GM21529 (cell line): ENCODE measurements at regions not wholly inside any gene's neighbourhood (a gene's known extent, or its start where the extent isn't known, plus 50 kb on each side); places are given as distances from the start of the nearest gene placed in this dataset.
"Not testable (repeated sequence)": the region's sequence is repeated elsewhere in the genome, so short reads cannot be mapped to it uniquely, and the experiment has no call there.

Source experiments
- ATAC-seq: cut with Tn5 transposase; IDR thresholded peaks from one replicate; pipeline ENCODE4 v1.9.1; 2021; ENCODE audit not compliant: unreplicated experiment

DNA sequence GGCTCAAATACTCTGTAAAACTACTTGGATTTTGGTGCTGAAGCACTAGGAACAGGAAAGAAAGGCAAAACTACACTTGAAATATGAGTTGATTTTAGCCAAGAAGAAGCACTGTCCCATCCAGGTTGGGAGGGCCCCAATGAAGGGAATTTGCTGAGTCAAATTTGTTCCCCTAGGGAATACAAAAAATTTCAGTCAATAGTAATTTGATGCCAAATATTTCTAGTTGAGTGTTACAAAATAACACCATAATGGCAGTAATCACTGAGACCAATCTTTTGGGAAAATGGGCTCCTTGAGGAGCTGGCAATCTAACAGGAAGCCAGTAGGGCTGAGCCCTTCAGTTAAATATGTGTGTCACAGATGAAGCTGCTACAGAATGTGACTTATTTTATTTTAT is 896.9 kb downstream of the DIPK2A start:
- no peak for ATAC-seq

DNA sequence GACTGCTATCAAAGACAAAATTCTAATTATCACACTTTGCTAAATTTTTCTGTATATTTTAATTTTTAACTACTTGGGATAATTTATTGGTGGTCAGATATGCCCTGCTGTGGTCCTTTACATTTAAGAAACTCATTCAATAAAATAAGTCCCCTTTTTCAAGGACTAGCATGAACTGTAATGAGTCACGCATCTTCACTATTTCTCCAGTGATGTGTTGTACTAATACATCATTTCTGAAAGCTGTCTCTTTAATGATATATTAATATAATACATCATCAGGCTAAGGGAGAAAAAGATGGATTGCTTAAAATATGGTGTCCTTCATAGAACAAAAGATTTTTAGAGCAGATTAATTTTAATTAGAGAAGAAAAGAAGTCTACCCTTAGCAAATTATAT is 901.4 kb downstream of the DIPK2A start:
- no peak for ATAC-seq

DNA sequence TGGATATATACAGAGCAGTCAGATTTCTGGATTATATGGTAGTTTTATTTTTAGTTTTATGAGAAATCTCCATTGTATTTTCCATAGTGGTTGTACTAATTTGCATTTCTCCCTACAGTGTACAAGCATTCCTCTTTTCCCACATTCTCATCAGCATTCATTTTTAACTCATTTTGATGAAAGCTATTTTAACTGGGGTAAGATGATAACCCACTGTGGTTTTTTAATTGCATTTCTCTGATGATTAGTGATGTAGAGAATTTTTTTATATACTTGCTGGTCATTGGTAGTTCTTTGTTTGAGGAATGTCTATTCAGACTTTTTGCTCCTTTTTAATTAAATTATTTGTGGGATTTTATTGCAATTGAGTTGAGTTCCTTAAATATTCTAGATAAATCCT is 903.6 kb downstream of the DIPK2A start:
- ATAC-seq: no peak

DNA sequence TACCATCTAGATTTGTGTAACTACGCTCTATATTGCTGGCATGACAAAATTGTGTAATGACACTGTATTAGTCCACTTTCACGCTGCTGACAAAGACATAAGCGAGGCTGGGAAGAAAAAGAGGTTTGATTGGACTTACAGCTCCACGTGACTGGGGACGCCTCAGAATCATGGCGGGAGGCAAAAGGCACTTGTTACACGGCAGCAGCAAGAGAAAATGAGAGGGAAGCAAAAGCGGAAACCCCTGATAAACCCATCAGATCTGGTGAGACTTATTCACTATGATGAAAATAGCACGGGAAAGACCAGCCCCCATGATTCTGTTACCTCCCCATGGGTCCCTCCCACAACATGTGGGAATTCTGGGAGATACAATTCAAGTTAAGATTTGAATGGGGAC is 905.7 kb downstream of the DIPK2A start:
- ATAC-seq: no peak

DNA sequence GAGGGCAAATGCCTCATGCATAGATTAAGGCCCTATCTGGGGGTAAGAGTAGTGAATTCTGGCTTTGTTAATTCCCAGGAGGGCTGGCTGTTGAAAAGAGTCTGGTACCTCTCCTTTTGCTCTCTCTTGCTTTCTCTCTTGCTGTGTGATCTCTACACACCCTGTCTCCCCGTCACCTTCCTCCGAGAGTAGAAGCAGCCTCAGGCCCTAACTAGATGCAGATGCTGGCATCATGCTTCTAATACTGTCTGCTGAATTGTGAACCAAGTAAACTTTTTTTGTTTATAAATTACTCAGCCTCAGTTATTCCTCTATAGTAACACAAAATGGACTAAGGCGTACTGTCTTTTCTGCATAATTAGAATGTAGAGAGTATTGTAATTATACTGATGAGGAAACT is 908.1 kb downstream of the DIPK2A start:
- no peak for ATAC-seq

DNA sequence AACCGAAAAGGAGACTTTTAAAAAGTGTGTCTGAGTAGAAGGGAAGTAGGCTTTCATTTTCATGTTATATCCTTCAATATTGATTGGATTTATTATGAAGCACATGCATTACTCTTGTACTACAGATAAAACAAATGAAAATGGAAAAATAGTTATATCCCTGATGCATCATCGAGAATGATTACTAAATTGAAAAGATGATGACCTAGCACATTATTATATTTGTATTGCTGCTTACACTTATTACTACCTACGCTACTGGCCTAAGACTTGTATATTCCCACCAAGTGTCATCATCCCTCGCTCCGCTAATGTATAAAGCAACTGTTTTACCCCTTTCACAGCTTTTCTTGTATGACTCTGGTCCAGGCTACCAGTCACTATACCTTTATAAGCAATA is 922.4 kb downstream of the DIPK2A start:
- ATAC-seq: no peak

DNA sequence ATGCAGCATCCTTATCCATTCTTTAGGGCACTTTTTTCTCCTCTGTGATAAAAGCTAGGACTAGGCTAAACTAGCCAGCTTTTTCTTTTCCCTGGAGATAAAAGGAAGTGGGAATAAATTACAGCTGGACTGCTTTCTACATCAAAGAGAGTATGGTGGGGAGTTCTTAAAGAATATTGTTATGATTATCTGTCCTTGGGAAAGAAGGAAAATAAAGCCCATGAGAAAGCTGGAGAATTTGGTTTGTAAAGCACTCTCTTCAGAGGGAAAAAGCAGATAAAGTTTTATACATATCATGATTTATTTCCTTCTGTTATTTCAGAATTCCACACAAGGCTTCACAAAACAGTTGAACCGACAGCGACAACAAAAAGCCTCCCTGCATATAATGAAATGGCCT is 923.0 kb downstream of the DIPK2A start:
- no peak for ATAC-seq

DNA sequence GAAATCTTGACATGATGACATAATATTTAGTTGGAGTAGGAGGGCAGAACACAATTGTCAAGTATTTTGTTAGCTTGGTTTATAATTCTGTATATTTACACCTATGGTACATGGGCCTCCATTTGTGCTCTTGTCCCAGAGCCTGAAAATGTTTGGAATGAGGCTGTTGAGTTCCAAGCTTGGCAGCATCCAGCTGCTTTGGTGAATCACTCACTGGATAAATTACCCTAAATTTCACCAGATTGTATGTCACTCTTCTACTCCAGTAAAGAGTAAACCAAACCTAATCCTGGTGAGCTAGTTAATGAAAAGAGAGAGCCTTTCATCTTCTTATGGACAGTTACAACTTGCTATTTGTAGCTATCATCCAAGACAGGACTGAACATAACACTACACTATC is 928.7 kb downstream of the DIPK2A start:
- ATAC-seq: no peak

DNA sequence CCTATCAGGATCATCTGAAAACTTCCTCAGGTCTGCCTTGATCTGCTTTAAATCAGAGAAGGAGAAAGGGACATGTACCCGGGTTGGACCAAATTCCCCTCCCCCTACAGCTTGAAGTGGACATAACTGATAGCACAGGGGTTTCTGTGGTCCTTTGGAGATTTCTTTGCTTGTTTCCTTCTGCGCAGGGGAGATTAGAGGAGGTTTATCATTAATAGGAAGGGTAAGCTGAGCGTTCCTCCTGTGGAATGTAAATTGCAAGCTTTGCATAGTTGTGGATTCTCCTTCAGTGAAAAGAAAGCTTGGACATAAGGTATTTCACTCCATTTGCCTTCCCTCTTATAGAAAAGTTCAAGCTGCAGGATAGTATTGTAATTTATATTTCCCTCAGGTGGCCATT is 936.0 kb downstream of the DIPK2A start:
- not testable (repeated sequence) for ATAC-seq

DNA sequence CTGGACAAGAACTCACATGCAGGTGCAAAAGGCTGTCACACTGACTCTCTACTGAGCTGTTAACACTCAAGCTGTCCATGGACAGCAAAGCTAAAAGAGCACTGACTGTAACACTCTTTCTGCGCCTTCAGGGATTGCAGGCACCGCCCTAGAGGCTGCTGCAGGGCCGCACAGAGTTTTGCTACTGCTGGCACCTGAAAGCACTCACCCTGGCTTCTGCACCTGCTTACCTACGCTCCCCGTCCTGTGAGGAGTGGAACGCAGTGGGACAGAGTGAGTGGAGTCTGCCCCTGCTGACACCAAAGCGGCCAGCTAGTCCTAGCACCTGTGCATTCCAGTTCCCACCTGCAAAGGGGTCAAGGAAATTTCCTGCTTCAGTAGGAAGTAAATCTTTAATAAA is 941.3 kb downstream of the DIPK2A start:
- ATAC-seq: no peak

DNA sequence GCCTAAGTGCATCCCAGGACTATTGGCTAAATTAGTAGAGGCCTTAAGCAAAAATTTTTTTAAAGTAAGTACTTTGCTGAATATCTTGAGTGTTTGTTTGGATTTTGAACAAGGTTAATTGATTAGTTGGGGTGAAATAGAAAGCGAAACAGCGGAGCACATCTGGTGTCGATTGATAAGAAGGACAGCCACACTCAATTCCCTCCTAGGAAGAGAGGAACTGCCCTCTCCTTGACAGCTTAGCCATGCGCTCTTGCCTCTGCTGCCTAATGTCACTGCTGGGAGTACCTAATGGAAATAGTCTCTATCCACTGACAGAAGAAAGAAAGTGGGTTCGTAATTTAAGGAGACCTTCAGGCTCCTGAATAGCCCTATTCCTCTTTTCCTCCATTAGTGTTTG is 943.6 kb downstream of the DIPK2A start:
- ATAC-seq: no peak

DNA sequence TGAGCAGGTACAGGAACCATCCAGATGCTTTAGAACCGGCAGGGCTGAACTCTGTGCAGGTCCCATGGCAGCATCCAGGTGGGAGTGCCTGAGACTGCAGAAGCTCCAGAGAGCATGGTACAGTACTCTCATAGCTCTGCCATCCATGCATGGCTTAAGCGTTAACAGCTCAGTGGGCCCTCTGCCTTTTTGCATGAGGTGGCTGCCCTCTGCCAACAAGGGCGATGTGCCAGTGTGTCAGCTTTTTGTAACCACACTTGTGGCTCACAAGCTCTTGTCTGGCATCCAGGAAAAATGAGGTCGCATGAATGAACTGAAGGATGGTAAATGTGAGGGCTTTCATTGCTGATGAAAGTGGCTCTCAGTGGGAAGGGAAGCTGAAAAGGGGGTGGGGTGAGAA is 950.1 kb downstream of the DIPK2A start:
- ATAC-seq: no peak

DNA sequence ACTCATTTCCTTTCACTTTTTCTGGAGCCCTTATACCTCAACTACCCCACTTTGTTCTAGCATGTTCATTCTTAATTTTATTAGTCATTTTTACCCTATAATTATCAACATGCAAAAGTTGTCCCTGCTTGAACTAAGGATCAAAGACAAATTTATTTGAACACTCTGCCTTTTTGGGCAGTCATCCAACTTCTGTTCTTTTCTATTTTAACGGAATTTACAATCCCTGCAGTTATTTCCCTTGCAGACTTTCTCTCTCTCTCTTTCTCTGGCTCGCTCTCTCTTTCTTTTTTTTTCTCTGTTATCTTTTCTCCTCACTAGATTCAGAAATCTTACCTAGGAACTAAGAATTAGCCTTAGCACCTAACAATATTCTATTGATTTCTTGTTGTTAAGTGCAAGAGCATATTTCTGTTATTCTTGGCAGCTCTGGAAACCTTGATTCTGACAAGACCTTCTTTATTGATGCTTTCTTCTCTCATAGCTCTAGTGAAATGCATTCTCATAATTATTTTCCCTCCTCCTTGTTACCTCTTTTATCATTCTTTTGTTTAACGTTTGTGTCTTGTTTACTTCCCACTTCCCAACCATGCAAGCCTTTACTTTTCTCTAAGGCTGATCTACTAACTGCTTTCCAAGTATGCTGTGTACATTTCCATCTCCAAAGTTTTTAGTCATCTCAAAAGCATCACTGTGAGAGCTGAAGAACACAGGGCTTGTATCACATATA is 951.6 kb downstream of the DIPK2A start:
- no peak for ATAC-seq

DNA sequence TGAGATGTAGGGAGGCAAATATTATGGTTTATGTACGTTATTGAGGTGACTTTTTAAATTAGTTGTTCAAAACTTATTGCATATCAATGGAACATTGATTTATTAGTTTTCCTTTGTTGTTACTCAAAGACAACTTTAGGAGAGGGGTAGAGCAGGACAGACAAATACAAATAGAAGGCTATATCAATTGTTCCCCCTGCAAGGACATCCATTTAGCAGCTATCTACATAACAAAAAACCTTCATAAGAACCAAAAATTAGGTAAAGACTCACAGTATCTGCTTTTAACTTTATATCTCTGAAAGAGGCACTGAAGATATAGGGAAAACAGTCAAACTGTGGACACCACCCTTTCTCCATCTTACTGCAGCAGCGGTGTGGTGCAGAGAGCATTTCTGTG is 958.8 kb downstream of the DIPK2A start:
- no peak for ATAC-seq

DNA sequence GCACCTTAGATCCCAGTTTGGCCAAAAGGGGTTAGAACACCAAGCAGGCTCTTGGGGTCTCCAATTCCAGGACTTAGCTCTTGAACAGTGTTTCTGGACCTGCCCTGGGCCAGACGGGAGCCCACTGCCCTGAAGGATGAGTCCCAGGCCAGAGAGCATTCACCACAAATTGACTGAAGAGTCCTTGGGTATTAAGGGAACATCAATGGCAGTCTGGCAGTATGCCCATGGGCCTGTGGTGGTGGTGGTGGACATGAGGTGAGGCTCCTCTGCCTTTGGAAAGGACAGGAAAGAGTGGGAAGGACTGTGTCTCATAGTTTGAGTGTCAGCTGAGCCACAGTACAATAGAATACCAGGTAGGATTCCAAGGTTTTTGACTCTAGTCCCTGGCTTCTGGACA is 960.0 kb downstream of the DIPK2A start:
- ATAC-seq: no peak

DNA sequence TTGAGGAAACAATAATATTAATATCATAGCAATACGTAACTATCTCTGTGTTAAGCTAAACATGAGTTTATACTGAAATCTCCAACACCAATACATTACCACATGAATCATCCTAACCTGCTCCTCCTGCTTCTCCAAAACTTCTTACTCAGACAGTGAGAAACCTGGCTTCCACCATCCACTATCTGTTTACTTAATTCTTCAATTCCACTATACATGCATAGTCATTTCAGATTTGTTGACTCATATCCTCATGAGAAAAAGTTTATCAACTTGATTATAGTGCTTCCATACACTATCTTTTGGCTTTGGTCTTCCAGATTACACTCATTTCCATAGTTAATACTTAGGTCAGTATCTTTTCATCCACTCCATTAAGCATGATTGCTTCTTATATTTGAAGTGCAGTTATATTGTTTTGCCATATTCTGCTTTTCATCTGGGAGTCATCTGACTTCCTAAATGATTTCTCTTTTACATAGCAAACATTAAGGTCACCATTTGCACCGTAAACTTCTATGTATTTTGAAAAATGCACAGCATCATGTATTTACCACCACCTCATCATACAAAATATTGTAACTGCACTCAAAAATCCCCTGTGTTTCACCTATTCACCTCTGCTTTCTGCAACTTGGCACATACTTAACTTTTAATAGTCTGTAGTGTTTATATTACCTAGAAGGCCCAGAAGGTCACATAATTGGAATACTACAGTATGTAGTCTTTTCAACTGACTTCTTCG is 970.6 kb downstream of the DIPK2A start:
- ATAC-seq: no peak

DNA sequence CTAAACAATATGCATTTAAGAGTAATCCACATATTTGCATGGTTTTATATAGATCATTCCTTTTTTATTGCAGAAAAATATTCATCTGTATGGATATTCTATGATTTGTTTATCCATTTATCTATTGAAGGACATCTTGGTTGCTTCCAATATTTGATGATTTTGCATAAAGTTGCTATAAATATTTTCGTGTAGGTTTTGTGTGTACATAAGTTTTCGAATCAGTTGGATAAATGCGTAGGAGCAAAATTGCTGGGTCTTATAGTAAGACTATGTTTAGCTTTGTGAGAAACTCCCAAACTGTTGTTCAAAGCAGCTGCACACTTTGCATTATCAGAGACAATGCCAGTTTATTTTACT is 971.2 kb downstream of the DIPK2A start:
- ATAC-seq: no peak

DNA sequence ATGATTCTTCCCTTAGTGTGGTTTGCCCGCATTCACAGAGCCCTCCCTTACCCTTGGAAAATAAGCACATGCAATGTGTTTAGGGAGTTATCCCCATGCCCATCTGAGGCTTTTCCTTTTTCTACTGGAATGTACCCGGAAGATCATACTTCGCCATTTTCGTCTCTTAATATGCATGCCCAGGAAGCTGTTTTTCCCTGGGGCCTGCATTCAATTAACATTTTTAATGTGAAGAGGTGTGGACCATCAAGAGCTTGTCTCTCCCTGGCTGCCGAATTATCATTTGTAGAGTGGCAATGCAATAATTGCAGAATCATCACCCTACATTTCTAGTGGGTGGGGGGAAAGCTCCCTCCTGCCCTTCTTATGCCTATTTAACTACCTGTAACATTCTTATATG is 976.3 kb downstream of the DIPK2A start:
- ATAC-seq: no peak

DNA sequence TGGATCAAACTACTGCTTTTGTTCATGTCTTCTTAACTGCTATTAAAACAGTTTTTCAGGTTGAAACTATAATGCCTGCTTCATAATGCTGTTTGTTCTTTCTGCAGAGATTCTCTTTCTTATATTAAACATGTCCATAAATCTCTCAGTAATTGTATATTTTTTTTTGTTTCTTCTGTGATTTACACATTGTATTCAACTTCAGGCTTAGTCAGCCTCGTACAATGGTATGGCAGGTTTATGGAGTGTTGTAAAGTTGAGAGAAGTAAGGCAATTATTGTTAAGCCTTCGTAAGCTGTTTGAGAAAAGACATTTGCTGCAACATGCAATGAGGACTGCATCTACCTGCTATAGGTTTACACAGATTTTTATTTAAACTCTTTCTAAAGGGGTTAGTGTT is 977.1 kb downstream of the DIPK2A start:
- ATAC-seq: no peak

DNA sequence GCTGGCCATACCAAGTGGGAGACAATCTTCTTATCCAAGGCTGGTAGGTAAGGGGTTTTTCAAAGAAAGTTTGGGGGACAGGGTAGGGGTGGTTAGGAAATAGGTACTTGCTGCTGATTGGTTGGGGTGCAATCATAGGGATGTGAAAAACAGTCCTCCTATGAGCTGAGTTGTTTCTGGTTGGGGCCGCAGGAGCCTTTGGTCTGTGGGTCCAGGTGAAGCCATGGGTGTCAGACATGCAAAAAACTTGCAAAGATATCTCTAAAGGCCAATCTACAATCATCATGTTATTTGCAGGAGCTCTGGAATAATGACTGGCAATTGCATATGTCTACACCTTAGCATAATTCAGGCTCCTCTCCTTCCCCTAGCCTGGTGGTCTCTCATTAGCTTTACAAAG is 982.3 kb downstream of the DIPK2A start:
- no peak for ATAC-seq

DNA sequence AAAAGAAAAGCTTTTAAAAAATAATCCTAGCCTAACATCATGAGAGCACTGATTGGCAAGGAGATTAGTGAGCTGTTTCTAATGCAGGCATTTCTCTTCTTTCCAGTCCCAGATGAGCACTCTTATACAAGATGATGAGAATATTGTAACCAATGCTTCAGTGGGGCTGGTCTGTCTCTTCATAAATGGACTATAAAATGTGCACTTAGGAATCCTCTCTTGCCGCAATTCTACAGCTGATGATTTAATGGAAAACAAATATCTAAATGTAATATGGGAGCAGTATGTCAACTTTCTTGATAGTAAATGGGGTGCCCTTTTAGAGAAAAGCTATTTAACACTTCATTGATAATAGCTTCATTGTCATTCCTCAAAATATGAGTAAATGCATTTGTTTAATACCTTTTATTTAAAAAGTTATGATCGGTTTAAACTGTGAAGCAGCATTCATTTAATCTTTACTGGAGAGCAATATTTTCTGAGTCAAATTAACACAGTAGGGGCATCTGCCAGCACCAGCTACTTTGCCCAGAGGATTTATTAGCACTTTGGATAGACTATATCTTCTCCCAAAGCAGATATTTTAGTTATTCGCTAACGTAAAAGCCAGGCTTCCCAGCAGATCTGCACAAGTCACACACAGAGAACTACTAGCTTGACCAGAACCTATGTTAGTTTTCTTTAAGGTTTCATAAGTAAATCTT is 985.9 kb downstream of the DIPK2A start:
- no peak for ATAC-seq

DNA sequence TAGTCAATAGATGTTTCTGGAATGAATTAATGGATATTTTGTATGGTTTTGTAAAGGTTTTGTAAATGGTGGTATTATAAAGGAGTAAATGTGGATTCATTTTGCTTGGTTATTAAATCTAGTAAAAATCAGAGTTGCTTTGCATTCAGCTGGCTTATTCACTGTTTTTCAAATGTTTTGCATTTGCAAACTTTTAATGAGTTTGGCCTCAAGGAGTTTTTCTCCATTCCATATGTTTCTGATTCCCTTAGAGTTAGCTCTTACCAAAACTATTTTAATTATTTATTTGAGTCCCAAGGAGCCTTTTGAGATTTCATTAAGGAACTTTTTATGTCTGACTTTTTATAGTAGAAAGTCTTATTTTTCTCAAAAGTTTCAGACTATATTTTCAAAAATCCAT is 992.2 kb downstream of the DIPK2A start:
- ATAC-seq: no peak
